ENCODE measurements at regions not wholly inside any gene's neighbourhood (a gene's known extent, or its start where the extent isn't known, plus 50 kb on each side); places are given as distances from the start of the nearest gene placed in this dataset.
A peak's percentile ranks its signal among the peaks of the same experiment; 100 is the strongest.

DNA sequence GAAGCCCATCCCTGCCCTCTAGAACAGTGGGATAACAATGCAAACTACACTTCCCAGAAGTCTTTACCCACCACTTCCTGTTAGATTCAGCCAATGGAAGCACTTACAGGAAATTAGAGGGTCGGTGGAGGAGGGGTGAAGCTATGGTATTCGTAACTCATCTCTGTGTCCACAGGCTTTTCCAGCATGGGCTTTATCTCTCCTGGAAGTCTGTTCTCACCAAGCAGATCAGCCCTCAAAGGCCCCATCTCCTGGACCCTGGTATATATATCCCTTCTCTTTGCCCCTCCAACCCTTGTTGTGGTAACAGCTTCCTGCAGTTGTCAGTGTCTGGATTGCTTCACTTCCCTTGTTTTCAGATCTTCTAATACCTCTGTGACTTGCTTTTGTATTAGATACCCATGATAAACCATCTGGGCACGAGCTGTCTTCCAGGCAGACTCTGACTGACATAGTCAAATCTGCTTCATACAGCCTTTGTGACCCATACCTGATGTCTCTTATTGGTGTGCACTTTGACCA lies 475.0 kb upstream of the POU3F3 start:
- peak; percentile 16 for DNase-seq (ENCODE audit: extremely low read depth, low read depth)

DNA sequence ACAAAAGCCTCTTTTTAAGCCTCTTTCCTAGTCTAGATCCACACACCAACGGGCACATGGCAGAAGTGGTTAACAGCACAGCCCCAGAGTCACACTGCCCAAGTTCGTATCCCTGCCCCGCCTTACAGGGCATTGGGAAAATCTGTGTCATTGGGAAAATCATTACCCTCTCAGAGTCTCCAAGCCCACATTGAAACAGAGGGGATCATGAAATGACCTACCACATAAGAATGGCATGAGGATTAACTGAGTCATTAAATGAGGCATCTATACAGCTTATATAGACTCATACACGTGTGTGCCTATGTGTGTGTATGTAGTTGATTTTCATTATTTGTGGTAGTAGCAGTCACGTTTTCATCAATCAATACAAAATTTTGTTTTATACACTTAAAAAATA lies 469.0 kb upstream of the POU3F3 start:
- no peak for DNase-seq (ENCODE audit: extremely low read depth, low read depth)

DNA sequence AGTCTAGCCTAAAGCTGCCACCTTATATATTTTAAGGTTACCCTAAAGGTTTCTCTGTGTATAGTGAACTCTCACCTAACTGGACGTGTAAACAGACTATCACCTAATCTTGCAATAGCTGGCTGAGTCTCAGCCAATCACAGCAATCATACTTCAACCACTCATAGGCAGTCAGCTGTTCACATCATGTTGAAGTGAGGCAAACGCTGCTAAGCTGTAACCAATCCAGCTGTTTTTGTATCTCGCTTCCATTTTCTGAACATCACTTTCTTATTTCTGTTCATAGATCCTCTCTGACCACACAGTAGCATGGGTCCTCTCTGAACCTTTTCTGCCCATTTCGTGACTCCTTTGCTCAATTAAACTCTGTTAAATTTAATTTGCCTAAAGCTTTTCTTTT lies 468.2 kb upstream of the POU3F3 start:
- DNase-seq (ENCODE audit: extremely low read depth, low read depth), result no peak

DNA sequence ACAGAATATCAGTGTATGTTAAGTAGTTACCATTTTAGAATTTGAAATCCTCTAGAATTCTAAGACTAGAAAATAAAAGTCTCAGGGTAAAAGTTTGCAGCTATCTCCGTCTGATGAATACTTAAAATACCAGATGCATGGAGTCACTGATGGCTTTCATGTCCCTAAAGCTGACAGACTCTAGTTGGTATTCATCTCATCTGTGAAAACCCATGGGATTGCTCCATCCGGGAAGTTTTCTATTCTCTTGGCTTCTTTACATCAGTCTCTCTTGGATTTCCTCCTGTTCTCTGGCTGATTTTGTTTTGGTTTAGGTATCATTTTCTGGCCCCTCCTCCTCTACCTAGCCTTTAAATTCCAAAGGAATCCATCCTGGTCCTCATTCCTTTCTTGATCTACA lies 465.6 kb upstream of the POU3F3 start:
- DNase-seq (ENCODE audit: extremely low read depth, low read depth), result no peak

DNA sequence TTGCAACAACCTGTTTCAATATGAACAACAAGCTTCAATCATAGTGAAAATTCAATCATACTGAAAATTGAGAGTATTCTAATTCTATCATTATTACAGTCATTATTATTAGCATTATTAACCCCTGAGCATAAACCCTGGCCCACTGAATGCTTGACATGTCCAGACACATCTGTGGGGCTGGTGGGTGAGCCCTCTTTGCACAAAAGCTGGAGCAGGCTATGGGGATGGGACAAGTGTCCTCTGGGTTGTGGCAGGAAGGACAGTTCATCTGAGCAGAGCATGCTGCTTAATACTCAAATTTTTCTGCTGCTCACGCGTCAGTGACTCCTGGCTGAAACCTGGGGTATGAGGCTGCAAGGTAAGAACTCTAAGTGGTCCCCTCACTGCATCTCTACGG lies 451.1 kb upstream of the POU3F3 start:
- DNase-seq (ENCODE audit: extremely low read depth, low read depth), result no peak

DNA sequence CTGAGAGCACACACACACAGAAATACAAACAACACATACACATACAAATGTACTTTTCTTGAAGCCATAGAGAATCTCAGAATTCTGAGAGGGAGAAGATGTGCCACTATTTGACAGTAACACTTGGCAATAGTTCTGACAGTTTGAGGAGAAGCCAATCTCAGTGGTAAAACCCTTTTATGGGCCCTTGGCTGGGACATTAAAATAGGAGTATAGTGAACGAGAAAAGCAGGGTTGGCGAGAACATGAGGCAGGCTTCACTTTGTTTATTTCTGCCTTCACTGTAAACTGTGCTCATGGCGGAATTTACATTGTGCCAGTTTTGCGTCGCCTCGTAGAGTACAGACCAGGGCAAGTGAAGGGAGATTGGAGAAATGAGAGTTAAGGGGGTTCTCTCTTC lies 449.4 kb upstream of the POU3F3 start:
- no peak for DNase-seq (ENCODE audit: extremely low read depth, low read depth)

DNA sequence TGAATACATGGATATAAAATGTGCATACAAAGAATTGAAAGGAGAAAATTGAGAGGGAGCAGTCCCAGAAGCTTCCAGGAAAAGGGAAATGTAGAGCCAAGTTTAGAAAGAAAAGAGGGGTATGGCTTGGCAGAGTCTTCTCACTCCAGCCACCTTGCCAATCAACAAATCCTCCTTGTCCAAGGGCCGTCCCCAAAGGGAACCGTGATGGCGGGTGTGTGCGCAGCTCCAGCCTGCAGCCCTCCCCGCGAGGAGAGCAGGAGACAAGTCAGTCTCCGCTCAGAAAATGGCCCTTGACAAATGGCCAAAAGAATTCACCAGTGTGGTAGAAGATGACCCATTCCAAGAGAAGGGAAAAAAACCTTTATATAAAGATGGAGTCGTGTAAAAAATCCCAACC lies 448.3 kb upstream of the POU3F3 start:
- DNase-seq (ENCODE audit: extremely low read depth, low read depth), result no peak

DNA sequence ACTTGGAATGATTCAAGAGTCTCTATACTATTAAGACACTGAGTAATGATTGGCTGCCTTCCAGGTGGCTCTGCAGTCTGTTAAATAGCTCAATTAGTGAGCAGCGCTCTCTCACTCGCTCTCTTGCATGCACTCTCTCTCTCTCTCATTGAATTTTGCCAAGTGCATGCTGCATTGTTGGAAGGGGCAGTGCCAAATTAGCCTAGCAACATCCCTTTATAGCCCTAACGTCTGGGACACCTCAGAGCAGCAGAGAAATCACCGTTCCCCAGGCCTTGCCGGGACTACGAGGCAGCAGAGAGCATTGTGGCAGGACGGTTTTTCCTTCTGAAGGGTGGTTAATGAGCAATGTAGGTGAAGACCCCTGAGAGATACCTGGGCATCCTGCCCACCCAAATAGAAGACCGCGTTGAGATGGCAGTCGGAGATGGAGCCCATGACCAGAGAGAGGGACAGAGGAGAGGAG lies 447.6 kb upstream of the POU3F3 start:
- DNase-seq (ENCODE audit: extremely low read depth, low read depth), result no peak

DNA sequence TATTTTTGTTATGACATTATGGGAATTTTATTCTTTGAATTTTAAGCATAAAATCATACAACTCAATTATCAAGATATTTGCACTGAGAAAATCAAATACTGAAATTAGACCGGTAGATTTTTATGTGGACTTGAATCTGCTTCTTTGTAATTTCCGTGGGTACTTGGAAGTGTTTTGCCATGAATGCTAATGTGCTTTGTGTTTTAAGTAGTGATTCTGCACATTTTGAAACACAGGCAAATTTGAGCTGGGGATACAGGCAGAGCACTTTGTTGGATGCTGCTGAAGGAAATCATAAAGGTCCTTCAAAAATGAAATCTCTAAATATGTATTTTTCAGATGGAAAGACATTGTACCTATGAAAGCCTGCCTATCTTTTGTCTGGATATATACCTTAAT lies 446.3 kb upstream of the POU3F3 start:
- DNase-seq (ENCODE audit: extremely low read depth, low read depth), result no peak

DNA sequence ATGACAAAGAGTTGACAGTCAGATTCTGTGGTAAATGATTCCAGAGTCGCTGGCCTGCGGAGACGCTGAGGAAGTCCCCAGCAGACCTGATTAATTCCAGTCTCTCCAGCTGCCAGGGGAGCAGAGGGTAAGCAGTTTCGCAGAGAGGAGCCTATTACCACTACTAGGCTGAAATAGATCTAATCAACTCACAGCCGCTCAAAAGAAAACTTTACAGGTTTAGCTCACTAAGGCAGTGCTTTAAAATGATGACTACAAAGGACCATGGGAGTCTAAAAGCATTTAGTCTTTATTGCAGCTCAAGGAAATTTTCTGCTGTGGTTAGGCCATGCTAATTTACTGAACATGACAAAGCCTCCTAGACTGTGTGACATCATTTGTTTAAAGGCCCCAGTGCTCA lies 445.6 kb upstream of the POU3F3 start:
- DNase-seq (ENCODE audit: extremely low read depth, low read depth), result no peak

DNA sequence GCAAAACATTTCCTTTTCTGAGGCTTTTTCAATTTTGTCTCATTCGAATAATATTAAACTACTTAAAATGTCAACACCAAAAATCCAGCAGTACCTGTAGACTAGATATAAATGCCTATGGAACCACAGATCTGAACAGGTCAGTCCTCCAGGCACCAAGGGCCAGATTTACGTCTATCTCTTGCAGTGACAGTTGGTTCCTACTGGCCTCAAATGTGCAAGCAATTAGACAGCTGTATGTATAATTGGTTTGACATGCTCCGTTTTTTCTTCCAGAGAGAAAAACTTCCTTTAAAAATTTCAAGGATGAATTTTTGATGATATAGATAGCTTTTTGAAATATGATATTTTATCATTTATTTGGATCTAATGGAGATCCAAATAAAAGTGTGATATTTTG lies 443.8 kb upstream of the POU3F3 start:
- DNase-seq (ENCODE audit: extremely low read depth, low read depth), result no peak

DNA sequence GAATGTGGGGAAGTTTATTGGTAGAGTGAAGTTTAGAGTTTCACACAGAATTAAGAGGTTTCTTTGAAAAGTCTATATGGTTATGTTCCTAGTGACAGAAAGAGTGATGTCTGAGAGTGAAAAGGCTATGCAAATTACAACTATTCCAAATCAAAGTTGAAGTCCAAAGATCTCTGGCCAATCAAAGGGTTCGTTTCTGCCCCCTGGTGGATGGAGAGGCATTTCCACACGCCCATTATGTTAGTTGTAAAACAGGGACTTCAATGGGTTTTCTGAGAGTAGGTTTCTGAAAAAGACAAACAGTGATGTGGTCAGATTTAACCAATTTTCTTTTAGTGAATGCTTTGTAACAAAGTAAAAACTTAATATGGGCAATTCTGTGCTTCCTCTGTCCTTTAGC lies 441.5 kb upstream of the POU3F3 start:
- peak; percentile 21 for DNase-seq (ENCODE audit: extremely low read depth, low read depth)

DNA sequence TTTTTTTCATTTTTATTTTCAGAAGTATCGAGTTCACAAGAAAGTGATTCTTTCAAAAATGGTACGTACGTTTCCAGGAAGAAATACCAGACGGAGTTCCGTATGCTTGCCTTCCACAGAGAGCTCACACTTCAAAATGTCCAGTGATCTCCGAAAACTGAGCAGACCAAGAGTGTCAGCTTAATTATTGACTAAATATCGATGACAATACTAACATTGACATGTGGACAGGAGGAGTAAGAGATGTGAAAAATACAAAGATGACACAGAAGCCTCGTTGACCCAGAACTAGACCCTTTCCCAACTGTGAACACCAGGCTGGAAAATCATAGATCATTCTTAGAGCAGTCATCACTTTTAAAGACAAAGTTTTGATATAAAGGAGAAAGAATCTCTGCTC lies 440.0 kb upstream of the POU3F3 start:
- no peak for DNase-seq (ENCODE audit: extremely low read depth, low read depth)

DNA sequence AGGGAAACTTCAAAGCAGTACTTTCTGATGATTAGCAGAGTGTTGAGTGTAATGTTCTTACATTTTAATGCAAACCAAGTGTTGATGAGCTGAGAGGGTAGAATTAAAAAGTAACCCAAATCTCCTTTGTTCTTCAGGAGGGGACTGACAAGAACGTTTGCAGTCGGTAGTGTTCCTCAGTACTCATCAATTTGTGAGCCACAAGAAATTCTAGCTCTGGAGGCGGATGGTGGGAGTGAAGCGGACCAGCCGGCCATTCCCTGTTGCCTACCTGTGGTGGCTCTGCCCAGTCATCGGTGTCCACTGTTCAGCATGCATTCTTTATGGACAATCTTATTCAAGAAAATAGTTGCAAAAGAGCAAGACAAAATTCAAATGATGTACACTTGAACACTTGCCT lies 438.6 kb upstream of the POU3F3 start:
- DNase-seq (ENCODE audit: extremely low read depth, low read depth), result no peak

DNA sequence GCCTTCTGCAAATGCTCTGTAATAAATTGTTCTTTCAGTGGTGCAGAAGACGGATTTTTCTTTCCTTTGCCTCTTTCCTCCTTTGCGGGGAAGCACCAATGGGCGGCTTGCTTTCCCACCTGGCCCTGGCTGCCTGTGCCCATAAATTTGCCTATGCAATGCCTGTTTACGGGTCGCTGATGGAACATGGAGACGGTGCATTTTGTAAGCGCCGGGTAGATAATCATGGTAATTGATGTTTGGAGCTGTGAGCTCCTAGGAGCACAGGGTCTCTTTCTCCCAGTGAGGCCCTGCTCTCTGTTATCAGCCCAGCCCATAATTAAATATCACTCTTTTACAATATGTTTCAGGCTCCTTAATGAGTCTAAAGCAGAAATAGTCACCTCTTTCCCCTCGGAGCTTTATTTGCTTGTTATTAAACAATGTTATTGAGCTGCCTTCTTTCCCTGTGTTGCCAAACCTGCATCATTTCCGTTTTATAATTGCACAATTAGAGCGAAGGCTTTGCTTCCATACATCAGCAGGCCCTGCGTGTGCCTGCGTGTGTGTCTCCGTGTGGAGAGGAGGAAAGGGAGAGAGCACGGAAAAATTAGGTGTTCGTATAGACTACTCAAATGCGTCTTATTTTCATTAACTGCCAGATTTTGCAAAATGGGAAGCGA lies 437.4 kb upstream of the POU3F3 start:
- no peak for DNase-seq (ENCODE audit: extremely low read depth, low read depth)

DNA sequence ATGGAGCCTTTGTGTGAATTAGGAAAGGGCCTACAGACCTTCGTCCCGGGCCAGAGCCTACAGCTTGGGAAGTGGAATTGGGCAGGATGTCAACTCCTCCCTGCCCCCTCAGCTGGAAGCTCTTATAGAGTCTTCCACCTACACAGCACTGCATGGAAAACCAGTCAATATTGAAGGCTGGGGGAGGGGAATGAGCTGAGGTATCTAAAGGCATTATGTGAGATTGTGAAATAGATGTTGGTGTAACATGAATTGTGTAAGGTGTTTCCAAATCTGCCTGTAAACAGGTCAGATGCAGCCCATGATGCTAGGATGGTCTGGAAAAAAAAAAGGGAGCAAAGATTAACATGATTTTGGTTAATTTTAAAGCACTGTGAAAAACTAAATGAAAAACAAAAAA lies 433.5 kb upstream of the POU3F3 start:
- no peak for DNase-seq (ENCODE audit: extremely low read depth, low read depth)

DNA sequence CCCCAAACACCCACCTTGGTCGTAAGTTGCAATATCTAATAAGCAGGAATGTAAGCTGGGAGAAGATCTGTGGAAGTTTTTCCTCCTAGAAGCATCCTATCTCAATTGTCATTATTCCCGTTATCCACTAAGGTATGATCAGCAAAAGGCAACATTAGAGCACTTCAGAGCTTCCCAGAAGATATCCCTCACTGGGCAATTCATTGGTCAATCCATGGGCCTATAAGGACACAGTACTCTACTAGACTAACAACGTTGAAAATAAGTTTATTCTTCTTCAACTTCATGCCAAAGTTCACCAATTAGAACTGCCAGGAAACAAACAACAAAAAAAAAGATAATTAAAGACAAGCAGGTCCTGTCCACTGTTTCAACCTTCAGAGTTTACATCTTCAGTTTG lies 433.0 kb upstream of the POU3F3 start:
- DNase-seq (ENCODE audit: extremely low read depth, low read depth), result no peak

DNA sequence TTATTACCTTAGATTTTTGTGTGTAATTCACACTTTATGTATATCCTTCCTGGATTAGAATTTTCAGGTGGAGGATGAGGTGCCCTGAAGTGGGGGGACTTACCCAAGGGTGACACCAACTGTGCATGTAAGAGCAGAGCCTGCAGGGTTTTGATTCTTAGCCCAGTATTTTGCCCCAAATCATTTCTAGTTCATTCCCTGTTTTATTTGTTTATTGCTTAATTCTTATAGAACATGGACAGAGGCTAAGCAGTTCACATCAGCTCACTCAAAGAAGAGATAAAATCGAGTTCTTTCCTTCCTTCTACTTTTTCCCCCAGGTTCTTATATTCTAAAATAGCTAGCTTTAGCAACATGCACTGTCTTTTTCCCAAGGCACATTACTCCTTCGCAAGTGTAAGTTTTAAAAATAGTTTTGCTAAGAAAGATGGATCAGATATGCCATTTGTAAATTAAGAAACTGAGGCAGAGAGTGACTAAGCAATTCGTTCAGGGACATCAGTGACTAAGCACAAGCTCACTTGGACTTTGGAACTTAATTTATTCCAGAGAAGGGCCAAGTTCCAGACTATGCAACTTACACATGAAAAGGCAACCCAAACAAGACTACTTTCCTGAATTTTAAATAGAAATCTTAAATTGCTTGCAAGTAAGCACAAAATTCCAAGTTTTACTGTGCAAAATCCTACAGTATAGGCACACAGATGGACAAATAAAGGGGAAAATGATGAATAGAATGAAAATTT lies 427.9 kb upstream of the POU3F3 start:
- DNase-seq (ENCODE audit: extremely low read depth, low read depth), result no peak

DNA sequence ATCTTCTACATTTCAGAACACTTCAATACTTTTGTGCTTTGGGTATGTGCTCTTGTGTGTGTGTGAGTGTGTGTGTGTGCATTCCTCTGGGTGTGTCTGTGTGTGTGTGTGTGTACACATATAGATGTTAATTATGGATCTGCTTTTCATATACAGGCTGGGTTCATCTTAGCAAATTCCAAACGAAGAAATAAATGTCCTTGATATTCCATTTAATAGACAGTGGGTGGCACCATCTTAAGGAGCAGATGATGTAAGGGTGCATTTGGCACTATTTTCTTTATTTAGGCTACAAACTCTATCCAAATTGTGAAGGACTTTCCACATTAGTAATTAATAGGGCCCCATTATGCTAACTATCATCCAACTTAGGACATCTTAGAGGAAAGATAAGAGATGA lies 425.8 kb upstream of the POU3F3 start:
- DNase-seq (ENCODE audit: extremely low read depth, low read depth), result no peak

DNA sequence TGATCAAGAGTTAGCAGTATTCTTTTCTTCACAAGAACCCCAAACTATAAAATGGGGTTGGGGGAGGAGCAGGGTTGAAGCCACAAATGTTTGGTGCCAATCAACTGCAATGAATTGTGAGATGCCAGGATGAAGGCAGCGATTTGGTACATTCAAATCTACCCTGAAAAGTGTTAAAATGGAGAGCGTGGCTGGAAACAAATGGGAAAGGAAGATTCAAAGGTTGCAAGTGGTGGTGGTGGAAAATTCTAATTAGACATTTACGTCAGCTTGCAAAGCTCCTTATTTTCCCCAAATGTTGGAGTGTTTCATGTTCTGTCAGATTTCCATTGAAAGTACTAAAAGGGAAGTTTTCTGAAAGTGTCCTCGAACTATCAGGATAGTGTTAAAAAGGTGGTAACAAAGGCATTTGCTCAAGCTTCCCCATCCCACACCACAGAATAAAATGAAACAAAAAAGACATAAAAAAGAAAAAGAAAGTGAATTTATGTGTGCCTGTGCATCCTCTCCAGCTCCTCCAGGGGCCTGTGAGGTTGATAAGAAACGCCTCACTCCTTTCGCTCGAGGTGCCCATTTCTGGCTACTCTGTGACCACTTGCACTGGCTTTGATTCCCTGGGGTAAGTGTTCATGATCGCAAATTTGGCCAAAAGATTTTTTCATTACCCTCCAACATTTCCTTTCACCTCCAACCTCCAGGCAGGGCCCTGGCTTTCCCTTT lies 424.1 kb upstream of the POU3F3 start:
- no peak for DNase-seq (ENCODE audit: extremely low read depth, low read depth)

DNA sequence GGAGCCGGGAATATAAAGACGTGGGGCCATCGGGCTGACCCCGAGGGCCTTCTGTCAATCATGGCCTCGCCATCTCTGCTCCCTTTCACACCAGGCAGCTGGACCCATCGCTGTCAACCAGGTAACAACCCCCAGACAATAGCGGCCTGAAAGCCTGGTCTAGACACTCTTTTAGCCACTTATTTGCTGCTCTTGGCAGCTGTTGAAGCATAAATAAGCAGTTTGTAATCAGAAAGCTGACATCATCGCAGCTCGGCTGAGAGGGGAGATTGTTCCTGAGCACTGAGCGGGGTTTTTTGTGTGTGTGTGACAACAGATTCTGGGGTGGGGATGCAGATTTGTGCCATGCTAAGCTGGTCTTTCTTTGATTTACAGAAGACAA lies 423.6 kb upstream of the POU3F3 start:
- DNase-seq (ENCODE audit: extremely low read depth, low read depth), result no peak

DNA sequence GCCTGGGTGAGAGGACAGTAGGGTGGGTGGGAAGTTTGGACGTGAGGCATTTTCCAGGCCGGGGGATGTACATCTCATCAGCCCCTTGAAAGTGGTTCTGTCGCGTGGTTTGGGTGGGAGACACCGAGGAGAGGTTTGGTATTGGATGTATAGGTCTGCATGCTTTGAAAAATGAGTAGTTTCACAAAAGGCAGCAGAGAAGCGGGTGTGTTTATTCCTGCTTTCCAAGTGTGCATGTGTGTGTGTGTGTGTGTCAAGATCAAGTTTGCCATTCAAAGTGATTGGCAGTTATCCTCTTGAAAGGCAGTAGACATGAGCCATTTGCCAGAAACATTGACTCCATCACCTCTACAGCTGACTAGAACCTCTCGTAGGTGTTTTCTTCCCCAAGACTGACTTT lies 423.1 kb upstream of the POU3F3 start:
- DNase-seq (ENCODE audit: extremely low read depth, low read depth), result no peak

Data from NCI-H460 (cell line).